Hepatocyte (in vitro differentiated cells): ENCODE measurements at regions not wholly inside any gene's neighbourhood (a gene's known extent, or its start where the extent isn't known, plus 50 kb on each side); places are given as distances from the start of the nearest gene placed in this dataset.

Experiments used
- CTCF ChIP-seq: fragments of 200-600 bp; sonication (generic); IDR thresholded peaks from 2 replicates; pipeline ENCODE4 v1.5.1; 2016; ENCODE audit warnings: antibody characterized with exemption, mild to moderate bottlenecking; ENCODE audit not compliant: poor library complexity
- EZH2 ChIP-seq: fragments of 200-600 bp; sonication (generic); IDR thresholded peaks from 2 replicates; pipeline ENCODE4 v1.6.1; 2016; ENCODE audit warnings: antibody characterized with exemption, mild to moderate bottlenecking, borderline replicate concordance
- EZH2phosphoT487 ChIP-seq: fragments of 200-600 bp; sonication (generic); IDR thresholded peaks from one replicate; pipeline ENCODE4 v1.6.1; 2018; ENCODE audit warnings: antibody characterized with exemption, mild to moderate bottlenecking, low read depth, moderate library complexity; ENCODE audit not compliant: unreplicated experiment, severe bottlenecking

- no peak for TF ChIP-seq CTCF
- TF ChIP-seq EZH2 = no peak
- TF ChIP-seq EZH2phosphoT487 = no peak
Measured at GRCh38 chr5:79873187-79873586, 117.9 kb downstream of the MTX3 start.
